SK-N-MC (cell line): ENCODE measurements at regions not wholly inside any gene's neighbourhood (a gene's known extent, or its start where the extent isn't known, plus 50 kb on each side); places are given as distances from the start of the nearest gene placed in this dataset.

ENCODE experiments used
- EZH2 ChIP-seq: fragments of 200-600 bp; sonication (generic); IDR thresholded peaks from one replicate; pipeline ENCODE4 v1.6.1; 2017; ENCODE audit warnings: antibody characterized with exemption
- FOXP2 ChIP-seq: optimal IDR thresholded peaks from 2 replicates; pipeline ENCODE3; 2011; ENCODE audit warnings: mild to moderate bottlenecking, moderate library complexity; ENCODE audit not compliant: insufficient read depth; ENCODE audit errors: extremely low read length, control extremely low read depth
- POLR2AphosphoS5 ChIP-seq: IDR thresholded peaks from 2 replicates; pipeline ENCODE4 v1.6.1; 2012; ENCODE audit warnings: mild to moderate bottlenecking, low read depth, low read length, borderline replicate concordance

DNA sequence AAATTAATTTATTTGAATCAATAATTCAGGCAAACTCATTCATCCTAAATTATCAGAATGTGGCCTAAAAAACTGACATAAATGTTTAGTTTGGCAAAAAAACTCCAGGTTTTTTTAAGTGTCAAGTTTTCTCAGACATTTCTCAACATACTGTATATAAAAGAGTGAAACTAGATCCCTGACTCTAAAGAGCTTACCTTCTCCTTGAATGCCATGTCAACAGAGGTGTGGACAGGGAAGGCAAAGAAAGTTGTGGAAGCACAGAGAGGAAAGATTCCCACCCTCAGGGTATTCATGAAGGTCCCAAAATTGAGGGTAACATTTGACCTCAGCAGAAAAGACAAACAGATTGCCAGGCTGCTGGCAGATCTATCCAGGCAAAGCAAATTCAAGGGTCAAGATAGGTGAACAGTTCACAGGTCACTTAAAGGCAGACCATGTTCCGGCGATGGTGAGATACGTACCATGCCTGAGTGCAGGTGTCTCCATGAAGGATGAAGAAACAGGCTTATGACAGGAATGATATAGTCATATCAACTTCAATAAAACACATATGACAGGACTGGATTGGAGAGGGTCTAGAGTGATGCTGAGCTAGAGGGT is 1638.3 kb upstream of the ZEB2 start:
- TF ChIP-seq EZH2 (no peak), POLR2AphosphoS5 (no peak), FOXP2 (no peak)
